NCI-H2196 treated with DMSO at 0.1 percent for 48 hours (cell line): ENCODE measurements at regions not wholly inside any gene's neighbourhood (a gene's known extent, or its start where the extent isn't known, plus 50 kb on each side); places are given as distances from the start of the nearest gene placed in this dataset.
"Not testable (repeated sequence)": the region's sequence is repeated elsewhere in the genome, so short reads cannot be mapped to it uniquely, and the experiment has no call there.

Source experiments
- DNase-seq: peaks from one replicate; lab custom pipeline; 2025; ENCODE audit not compliant: unreplicated experiment; lab: John Stamatoyannopoulos, UW

DNA sequence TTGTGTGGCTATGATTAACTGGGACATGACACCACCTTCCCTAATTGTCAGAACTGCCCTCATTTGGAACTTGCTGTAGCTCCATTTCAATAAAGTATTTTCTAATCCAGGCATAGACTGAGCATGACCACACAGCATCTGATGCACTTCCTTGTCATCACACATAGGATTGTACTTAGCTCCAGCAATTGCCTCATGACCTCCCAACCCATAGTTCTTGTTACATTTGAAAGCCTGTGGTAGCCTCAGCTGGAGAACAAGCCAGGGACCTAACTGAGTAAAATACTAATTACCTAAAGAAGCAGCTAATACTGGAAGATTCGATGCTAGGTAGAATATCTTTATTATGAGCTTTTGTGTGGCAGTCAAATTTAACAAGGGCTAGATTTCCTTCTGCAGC lies 187.3 kb upstream of the KIF2B start:
- DNase-seq, result no peak

DNA sequence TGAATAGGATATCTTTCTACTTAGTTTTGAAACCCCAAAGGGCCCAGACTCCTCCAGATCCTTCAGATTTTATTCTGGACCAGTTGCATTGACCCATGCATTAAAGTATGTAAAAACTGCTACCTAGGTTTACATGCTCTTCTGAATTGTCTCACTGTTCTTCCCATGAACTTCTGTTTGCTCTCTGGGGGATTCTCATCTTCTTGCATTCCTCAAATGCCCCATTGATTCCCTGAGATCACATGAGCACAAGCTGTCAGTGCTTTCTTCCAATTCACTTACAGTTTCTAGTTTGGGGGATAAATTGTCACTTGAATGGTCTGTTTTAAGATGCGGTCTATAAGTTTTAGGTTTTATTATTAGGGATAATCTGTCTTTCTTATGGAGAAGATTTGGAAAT lies 188.9 kb upstream of the KIF2B start:
- DNase-seq, result no peak

DNA sequence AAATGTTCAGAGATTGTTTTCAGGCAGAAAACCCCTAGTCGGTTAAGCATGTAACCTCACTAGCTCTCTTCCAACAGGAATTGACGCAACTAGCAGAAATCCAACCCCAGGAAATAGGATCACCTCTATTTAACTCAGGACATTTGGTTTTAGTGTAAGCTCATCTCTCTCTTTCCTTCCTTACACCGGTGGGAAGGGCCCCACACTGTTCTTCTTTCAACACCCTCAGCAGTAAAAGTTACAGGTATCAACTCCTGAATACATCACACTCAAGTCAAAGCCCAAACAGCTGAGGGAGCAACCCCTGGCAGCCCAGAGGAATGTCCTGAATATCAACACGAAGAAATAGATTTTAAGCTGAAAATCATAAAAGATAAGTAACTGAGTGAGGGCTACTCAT lies 191.2 kb upstream of the KIF2B start:
- no peak for DNase-seq

DNA sequence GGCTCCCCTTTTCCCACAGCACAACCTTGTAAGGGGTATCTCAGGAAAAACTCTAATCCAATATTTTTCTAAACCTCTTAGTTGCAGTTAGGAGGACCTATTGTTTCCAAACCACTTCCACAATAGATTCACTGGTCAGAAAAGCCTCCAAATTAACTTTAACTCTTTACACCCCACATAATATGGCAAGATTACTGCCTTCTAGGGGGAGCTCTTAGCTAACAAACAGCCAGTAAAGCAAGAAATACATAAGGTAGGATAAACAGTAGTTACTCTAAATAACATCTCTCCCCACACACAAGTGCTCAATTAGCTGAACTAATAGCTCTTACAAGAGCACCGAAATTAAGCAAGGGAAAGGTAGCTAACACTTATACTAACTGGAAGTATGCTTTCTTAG lies 192.1 kb upstream of the KIF2B start:
- DNase-seq, result no peak

DNA sequence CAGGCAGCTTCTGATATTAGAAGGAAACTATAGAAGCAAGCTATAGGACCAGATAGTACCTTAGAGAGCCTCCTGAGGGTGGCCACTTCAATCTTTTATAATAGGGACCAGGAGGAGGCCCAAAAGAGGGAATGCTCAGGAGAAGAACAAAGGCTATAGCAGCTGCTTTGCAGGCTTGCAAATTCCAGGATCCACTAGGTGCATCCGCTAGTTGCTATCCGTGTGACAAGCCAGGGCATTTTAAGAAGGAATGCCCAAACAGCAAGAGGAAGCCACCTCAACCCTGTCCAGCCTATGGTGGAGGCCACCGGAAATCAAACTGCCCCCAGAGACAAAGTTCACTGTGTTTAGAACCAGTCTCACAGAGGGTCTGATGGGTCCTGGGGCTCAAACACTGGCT lies 192.6 kb upstream of the KIF2B start:
- no peak for DNase-seq

DNA sequence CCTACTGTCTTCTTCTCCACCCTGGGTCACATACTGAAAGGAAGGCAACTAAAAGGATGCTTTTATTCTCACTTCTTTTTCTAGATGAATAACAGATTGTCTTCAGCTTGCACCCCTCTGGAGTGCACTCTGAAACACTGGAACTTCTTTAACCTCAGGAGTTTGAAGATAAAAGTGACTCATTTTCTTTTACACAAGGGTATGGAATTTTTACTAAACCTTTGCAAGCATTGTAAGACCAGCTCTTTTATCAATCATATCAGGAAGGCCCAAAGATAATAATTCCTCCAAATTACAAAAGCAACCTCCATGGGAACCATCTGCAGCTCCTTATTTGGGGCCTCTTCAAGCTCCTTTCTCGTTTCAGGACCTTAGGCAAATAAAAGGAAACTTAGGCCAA lies 193.5 kb upstream of the KIF2B start:
- no peak for DNase-seq

DNA sequence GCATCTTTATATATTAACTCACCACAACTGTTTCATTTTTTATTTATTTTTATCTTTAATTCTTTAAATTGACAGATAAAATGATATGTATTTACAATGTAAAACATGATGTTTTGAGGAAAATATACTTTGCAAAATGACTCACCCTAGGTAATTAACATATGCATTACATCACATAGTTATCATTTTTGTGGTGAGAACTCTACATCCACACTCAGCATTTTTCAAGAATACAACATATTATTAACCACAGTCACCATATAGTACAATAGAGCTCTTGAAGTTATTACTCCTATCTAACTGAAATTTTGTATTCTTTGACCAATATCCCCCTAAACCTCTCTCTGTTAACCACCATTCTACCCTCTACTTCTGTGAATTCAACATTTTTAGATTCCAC lies 194.7 kb upstream of the KIF2B start:
- no peak for DNase-seq

DNA sequence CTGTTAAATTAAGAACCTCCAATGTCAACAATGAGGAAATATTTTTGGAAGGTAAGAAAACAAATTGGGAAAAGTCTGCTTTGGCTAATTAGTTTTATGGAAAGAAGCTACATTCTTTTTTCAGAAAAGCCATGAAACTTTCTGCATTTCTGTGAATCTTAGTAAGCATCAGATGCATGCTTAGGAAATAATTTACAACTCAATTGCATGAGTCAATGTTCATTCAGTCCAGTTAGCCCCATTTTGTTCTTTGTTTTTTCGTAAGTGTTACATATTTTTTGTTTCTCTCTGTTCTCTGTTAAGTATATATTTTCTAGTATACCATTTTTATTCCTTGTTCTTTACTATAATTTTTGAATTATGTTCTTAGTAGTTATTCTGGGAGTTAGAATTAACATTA lies 195.2 kb upstream of the KIF2B start:
- DNase-seq, result no peak

DNA sequence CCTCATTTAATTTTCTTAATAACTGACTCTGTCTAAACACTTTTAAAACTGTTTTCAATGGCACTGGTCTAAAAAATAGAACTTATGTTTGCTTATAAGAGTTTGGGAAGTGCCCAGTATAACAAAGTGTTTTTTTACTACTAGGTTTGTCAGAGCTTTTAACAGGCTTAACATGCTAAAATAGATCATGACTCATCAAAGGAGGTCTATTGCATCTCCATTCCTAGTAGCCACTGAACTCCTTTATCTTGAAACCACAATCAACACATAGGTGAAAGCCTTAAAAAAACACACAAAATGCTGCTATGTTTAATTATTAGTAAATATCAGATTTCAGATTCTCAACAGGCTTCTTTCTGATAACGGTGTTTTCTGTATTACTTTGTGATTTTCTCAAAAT lies 196.4 kb upstream of the KIF2B start:
- DNase-seq, result no peak

DNA sequence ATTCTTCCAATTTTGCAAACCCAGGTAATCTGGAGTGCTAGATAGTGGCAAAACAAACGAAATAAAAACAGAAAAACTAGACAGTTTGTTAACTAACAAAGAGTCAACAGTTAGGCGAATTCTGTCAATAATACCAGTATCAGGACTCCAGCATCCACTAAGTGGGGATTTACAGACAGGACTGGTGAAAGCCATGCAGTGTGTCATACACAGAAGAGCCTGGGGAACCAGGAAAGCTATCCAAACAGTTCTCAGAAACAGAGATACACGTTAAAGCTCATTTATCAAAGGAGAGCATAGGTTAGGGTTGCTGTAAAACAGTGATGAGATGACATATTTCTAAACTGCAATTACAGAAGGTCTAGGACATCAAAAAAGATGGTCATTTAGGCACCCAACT lies 203.7 kb upstream of the KIF2B start:
- no peak for DNase-seq

DNA sequence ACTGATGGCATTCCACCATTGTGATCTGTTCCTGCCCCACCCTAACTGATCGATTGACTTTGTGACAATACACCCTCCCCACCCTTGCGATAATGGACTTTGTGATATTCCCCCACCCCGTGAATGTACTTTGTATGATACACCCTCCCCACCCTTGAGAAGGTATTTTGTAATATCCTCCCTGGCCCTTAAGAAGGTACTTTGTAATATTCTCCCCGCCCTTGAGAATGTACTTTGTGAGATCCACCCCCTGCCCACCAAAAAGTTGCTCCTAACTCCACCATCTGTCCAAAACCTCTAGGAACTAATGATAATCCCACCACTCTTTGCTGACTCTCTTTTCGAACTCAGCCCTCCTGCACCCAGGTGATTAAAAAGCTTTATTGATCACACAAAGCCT lies 214.5 kb upstream of the KIF2B start:
- not testable (repeated sequence) for DNase-seq

DNA sequence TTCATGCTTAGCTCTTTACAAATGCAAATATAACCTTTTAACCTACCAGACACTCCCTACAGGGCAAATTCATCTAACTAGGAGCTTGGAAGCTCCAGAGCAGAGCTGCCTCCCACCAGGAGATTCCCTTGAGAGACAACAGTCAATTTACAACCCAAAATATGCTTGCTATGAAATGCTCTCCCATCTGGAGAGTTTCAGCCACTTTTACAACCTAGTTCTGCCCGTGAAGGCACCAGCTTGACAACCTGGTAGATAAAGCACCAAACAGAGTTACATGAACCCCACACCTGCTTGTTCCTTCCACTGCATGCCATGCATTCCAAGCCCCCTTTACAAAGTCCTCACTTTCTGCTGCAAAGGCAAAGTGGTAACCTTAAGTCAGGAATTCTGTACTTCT lies 215.3 kb upstream of the KIF2B start:
- DNase-seq, result no peak

DNA sequence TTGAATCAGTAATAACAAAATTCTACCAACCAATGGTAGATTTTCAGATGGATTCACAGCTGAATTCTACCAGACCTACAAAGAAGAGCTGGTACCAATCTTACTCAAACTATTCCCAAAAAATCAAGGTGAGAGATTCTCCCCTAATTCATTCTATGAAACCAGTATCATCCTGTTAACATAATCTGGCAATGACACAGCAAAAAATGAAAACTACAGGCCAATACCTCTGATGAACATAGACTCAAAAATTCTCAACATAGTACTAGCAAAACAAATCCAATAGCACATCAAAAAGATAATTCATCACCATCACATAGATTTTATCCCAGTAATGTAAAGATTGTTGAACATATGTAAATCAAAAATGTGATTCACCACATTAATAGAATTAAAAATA lies 234.4 kb upstream of the KIF2B start:
- DNase-seq, result no peak

DNA sequence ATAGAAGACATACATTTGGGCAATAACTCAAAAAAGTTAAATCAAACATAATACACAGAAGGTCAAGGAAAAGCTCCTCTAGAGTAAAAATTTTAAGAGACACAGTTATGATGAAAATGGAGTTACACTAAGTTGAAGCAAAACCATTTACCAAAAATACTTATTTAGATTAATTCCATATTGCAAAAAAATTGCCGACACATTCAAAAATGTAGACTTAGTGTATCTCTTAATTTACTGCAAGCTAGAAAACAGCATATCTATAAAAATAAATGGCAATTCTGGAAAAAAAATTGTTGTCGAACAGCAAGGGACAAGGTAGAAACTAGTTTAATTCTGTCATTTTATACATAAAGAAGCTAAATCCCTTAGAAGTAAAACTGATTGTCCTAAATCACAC lies 248.7 kb upstream of the KIF2B start:
- no peak for DNase-seq

DNA sequence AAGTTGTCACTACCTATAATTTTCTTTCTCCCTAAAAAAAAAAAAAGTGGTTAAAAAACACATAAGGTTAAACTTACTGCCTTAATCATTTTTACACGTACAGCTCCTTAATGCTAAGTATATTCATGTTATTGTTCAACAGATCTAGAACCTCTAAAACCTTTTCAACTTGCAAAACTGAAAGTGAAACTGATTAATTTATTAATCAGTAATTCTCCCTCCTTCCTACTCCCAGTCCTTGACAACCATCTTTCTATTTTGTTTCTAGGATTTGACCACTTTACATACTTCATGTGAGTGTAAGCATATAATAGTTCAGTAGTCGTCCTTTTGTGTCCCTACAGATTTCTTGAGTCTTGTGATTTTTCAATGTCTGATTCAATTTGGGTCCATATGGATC lies 251.4 kb upstream of the KIF2B start:
- no peak for DNase-seq

DNA sequence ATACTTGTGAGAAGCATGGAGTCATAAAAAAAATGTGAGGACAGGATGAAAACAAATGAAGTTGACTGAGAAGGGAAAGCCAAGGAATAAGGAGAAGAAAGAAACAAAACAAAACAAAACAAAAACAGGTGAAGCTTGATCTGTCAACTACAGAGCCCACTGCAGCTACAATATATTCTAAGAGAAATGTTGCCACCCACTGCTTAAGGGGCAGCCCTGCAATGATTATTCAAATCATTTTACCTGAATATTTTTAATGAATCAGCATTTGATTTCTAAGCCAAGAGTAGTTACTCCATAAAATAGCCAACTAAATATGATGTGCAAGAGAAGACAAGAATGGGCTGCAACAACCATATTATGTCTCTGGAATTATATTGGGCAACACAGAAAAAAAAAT lies 252.0 kb upstream of the KIF2B start:
- DNase-seq, result no peak

DNA sequence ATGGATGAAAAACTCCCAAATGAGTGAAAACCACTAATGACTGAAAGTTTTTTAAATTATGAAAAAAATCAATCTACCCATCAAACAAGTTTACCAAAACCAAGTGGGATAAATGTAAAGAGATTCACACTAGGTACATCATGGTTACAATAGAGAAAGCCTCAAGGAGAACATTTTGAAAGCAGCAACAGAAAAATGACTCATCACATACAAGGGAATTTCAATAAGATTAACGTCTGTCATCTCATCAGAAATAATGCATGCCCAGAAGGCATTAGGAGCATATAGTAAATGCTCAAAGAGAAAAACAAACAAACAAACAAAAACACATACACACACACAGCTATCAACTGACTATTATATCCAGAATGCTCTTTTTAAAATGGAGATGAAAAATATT lies 261.8 kb upstream of the KIF2B start:
- DNase-seq, result no peak

DNA sequence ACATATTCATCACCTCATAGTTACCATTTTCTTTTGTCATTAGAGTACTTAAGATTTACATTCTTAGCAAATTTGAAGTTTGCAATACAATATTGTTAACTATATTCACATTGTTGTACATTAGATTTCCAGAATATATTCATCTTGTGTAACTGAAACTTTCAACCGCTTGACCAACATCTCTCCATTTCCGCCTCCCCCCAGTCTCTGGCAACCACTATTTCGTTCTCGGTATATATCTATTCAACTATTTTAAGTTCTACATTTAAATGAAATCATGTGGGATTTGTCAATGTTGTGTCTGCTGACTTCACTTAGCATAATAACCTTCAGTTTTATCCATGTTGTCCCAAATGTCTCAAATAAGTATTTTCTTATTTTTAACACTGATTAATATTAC lies 274.5 kb upstream of the KIF2B start:
- no peak for DNase-seq

DNA sequence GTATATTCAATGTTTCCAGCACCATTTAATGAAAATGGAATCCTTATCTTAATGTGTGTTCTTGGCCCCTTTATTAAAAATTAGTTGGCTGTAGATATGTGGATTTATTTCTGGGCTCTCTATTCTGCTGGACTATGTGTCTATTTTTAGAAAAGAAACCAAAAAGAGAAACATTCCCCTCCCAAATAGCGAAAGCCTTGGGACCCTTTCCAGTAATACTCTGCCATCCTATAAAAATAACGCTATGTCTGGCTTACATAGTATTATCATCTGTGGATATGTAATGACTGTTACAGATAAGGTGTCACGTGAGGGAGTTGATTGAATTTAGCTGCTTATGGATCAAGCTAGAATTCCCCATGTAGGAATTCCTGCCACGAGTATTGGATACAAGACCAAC lies 279.3 kb upstream of the KIF2B start:
- DNase-seq, result no peak

DNA sequence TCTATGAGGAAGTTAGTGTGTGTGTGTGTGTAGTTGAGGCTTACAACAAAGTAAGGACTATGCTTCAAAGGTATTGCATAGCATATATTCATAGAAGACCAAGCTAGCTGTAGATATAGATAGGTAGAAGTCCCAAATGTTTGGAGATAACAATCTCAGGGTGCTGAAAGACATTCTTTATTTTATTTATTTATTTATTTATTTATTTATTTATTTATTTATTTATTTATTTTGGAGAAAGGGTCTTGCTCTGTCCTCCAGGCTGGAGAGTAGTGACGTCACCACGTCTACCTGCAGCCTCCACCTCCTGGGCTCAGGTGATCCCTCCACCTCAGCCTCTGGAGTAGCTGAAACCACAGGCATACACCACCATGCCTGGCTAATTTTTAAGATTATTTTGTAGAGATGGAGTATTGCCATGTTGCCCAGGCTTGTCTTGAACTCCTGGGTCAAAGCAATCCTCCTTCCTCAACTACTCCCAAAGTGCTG lies 284.6 kb upstream of the KIF2B start:
- DNase-seq, result no peak

DNA sequence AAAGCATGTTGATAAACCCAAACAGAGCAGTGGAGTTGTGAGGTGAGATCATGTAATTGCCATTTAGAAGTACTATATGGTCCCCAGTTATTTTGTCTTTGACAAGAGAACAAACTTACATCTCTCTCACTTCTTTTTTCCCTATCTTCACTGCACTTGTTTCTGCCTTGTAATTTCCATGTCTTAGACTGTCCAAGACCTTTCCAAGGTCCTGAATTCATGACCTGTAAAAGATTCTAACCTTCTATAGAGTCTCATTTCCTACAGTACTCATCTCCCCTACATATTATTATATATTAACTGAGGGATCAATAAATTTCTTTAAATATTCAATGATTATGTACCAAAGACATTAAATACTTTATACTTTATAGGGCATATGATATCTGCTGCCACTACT lies 295.3 kb upstream of the KIF2B start:
- DNase-seq, result no peak

DNA sequence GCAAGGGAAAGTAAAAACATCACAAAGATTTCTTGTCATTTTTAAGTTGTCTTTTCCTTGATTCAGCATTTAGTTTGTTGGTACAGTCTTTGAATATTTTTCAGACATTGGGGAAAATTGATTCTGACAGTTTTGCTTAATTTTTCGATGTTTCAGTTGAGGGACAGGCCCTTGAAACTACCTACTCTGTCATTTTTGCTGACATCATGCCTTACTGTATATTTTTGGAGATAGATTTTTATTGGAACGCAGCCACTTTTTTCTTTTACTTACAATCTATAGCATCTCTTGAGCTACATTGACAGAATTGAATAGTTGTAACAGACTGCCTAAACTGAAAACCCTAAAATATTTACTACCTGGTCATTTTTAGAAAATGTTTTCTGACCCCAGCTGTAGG lies 297.1 kb upstream of the KIF2B start:
- DNase-seq, result no peak

DNA sequence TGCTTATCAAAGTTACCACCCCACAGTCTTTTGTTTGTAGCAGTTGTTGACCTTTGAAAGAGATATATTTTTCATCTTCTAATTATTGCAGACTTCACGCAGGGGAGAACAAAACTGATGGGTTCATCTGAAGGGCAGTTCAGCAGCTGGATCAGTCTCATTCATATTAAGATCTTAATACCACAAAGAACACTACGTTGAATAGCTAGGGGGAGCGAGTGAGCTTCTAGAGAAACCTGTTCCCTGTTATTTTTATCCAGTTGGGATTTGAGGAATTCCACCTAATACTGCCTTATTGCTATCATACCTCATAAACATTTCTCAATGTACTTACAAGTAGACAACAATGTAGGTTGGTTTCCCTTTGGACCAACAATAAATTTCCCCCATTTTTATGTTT lies 306.1 kb upstream of the KIF2B start:
- DNase-seq, result no peak

DNA sequence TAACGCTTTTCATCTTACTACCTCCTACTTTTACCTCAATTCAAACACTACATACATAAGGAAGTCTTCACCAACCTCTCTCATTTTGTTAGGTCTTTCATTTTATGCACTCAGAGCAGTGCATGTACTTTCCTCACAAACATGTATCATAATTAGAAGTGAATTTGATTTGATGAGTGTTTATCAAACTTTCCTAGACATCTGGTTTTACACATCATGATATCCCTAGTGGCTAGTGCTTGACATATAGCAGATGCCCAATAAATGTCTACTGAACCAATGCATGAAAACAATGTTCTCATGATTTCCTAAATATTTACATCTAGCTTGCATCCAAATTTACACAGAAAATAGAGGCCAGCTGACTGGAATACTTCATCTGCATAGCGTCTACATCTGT lies 323.4 kb upstream of the KIF2B start:
- no peak for DNase-seq
